Fibroblast of lung (primary cell): ENCODE measurements at regions not wholly inside any gene's neighbourhood (a gene's known extent, or its start where the extent isn't known, plus 50 kb on each side); places are given as distances from the start of the nearest gene placed in this dataset.

Experiments used
- EZH2 ChIP-seq: IDR thresholded peaks from 2 replicates; pipeline ENCODE4 v1.5.1; 2012; ENCODE audit warnings: low read length, control low read depth, mild to moderate bottlenecking; ENCODE audit errors: missing control alignments
- TF ChIP-seq, protein P1 (sequence below), 2 donors: IDR thresholded peaks in 1 of 2; conservative IDR thresholded peaks in 1 of 2; 1 replicate in 1 of 2; 2 replicates in 1 of 2; pipeline ENCODE4 v1.5.1; 2011 to 2012; ENCODE audit warnings: low read length in 2 of 2, control low read depth in 1 of 2, inconsistent platforms in 1 of 2, low read depth in 1 of 2, mild to moderate bottlenecking in 1 of 2

DNA sequence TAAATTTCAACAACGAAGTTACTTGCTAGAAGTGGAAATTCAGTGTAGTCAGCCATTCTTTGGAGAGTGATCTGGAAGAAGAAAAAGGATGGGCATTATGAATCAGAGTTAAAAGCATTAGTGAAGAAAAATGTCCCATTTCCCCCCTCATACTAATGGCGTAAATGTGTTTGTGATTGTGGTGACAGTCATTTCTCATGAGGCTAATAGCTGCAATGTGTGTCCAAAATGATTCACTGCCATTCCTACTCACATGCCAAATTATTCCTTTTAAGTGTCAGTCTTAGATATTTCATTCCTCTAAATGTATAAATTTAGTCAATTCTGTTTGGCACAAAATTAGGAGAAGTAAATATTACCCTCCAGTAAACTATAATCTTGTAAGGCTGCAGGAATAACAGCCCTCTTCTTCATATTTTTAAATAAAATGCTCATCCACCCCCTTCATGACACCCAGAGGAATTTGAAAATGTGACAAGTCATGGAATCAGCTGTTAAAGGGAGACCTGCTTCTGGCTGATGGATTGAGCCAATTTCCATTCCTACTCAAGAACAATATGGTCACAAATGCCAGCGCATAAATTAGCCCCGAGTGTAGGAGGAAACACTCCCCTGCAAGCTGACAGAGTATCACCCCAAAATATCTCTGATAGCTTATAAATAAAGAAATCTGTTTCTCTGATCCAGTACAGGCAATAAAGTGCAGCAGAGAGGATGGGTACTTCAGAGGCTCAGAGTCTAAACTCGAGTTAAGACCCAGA lies 912.3 kb upstream of the SEL1L start:
- TF ChIP-seq, protein P1, sequence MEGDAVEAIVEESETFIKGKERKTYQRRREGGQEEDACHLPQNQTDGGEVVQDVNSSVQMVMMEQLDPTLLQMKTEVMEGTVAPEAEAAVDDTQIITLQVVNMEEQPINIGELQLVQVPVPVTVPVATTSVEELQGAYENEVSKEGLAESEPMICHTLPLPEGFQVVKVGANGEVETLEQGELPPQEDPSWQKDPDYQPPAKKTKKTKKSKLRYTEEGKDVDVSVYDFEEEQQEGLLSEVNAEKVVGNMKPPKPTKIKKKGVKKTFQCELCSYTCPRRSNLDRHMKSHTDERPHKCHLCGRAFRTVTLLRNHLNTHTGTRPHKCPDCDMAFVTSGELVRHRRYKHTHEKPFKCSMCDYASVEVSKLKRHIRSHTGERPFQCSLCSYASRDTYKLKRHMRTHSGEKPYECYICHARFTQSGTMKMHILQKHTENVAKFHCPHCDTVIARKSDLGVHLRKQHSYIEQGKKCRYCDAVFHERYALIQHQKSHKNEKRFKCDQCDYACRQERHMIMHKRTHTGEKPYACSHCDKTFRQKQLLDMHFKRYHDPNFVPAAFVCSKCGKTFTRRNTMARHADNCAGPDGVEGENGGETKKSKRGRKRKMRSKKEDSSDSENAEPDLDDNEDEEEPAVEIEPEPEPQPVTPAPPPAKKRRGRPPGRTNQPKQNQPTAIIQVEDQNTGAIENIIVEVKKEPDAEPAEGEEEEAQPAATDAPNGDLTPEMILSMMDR (conservative IDR thresholded peaks at IDR 0.05 in 1 of 2, IDR thresholded peaks at IDR 0.05 in 1 of 2; ENCODE audit: low read depth in 1 of 2, low read length in 2 of 2), result no peak
- no peak for TF ChIP-seq EZH2
